Stimulated activated CD4-positive, alpha-beta T cell treated with anti-CD3 and anti-CD28 coated beads, TNF-alpha, amount 100 ng/mL, for 48 hours (primary cell): ENCODE measurements at regions not wholly inside any gene's neighbourhood (a gene's known extent, or its start where the extent isn't known, plus 50 kb on each side); places are given as distances from the start of the nearest gene placed in this dataset.
"Not testable (repeated sequence)": the region's sequence is repeated elsewhere in the genome, so short reads cannot be mapped to it uniquely, and the experiment has no call there.

Experiments used
- DNase-seq, 3 donors: peaks; one replicate each; pipeline ENCODE4 v3.0.0-alpha.2; 2020; ENCODE audit warnings: low read depth in 3 of 3

GRCh38 chr5:34189246-34189645 lies 146.2 kb upstream of the C1QTNF3 start:
- not testable (repeated sequence) for DNase-seq

- DNase-seq = not testable (repeated sequence)
Observed at GRCh38 chr5:34189752-34190411, 146.9 kb upstream of the C1QTNF3 start.

- DNase-seq = not testable (repeated sequence)
Observed at GRCh38 chr5:34190466-34190865, 147.5 kb upstream of the C1QTNF3 start.

GRCh38 chr5:34191279-34191744 lies 148.3 kb upstream of the C1QTNF3 start:
- not testable (repeated sequence) for DNase-seq

- DNase-seq = not testable (repeated sequence)
Observed at GRCh38 chr5:34192064-34192922, 149.3 kb upstream of the C1QTNF3 start.

- not testable (repeated sequence) for DNase-seq
Observed at GRCh38 chr5:34192923-34193262, 149.9 kb upstream of the C1QTNF3 start.

GRCh38 chr5:34193297-34193696 lies 150.3 kb upstream of the C1QTNF3 start:
- not testable (repeated sequence) for DNase-seq

GRCh38 chr5:34193804-34194203 lies 150.8 kb upstream of the C1QTNF3 start:
- not testable (repeated sequence) for DNase-seq

GRCh38 chr5:34196091-34196490 lies 153.1 kb upstream of the C1QTNF3 start:
- not testable (repeated sequence) for DNase-seq

GRCh38 chr5:34205347-34205746 lies 162.3 kb upstream of the C1QTNF3 start:
- DNase-seq = not testable (repeated sequence)

- not testable (repeated sequence) for DNase-seq
Observed at GRCh38 chr5:34217386-34217785, 174.4 kb upstream of the C1QTNF3 start.

- DNase-seq = not testable (repeated sequence)
Observed at GRCh38 chr5:34221329-34222073, 178.5 kb upstream of the C1QTNF3 start.

- DNase-seq = not testable (repeated sequence)
Observed at GRCh38 chr5:34223158-34223557, 180.1 kb upstream of the C1QTNF3 start.

GRCh38 chr5:34230402-34230801 lies 187.4 kb upstream of the C1QTNF3 start:
- DNase-seq = not testable (repeated sequence)

GRCh38 chr5:34243802-34244201 lies 200.8 kb upstream of the C1QTNF3 start:
- DNase-seq = not testable (repeated sequence)

- DNase-seq = peak; percentile 47 to 77 (median 61)
Observed at GRCh38 chr5:34244281-34245031, 201.4 kb upstream of the C1QTNF3 start.

GRCh38 chr5:34245032-34245394 lies 202.0 kb upstream of the C1QTNF3 start:
- DNase-seq = peak in 1 of 3 donors; percentile 23

GRCh38 chr5:34245813-34246212 lies 202.8 kb upstream of the C1QTNF3 start:
- not testable (repeated sequence) for DNase-seq

- not testable (repeated sequence) for DNase-seq
Observed at GRCh38 chr5:34258598-34258997, 215.6 kb upstream of the C1QTNF3 start.

- DNase-seq = not testable (repeated sequence)
Observed at GRCh38 chr5:34261020-34261419, 218.0 kb upstream of the C1QTNF3 start.

- DNase-seq = not testable (repeated sequence)
Observed at GRCh38 chr5:34266151-34266550, 223.1 kb upstream of the C1QTNF3 start.
